CD4-positive, alpha-beta T cell treated with Interleukin-17A for 4 hours (primary cell): ENCODE measurements at regions not wholly inside any gene's neighbourhood (a gene's known extent, or its start where the extent isn't known, plus 50 kb on each side); places are given as distances from the start of the nearest gene placed in this dataset.

ENCODE experiments used
- DNase-seq: peaks from one replicate; pipeline ENCODE4 v3.0.0-alpha.2; 2020; ENCODE audit warnings: mixed read lengths

- DNase-seq, result no peak
Observed at GRCh38 chr11:103673773-103674172, 362.7 kb upstream of the DDI1 start.

- DNase-seq, result no peak
Observed at GRCh38 chr11:103676413-103676812, 360.0 kb upstream of the DDI1 start.

- DNase-seq, result no peak
Observed at GRCh38 chr11:103680826-103681225, 355.6 kb upstream of the DDI1 start.

GRCh38 chr11:103681855-103682254 is 354.6 kb upstream of the DDI1 start:
- DNase-seq, result no peak

- peak; percentile 43 for DNase-seq
Observed at GRCh38 chr11:103682318-103683184, 353.9 kb upstream of the DDI1 start.

GRCh38 chr11:103683576-103683975 is 352.9 kb upstream of the DDI1 start:
- DNase-seq, result no peak

- DNase-seq, result no peak
Observed at GRCh38 chr11:103688924-103689323, 347.5 kb upstream of the DDI1 start.

- no peak for DNase-seq
Observed at GRCh38 chr11:103690356-103690755, 346.1 kb upstream of the DDI1 start.

GRCh38 chr11:103696123-103696522 is 340.3 kb upstream of the DDI1 start:
- DNase-seq, result no peak

GRCh38 chr11:103699216-103699615 is 337.2 kb upstream of the DDI1 start:
- DNase-seq, result no peak

- no peak for DNase-seq
Observed at GRCh38 chr11:103699656-103700055, 336.8 kb upstream of the DDI1 start.

- no peak for DNase-seq
Observed at GRCh38 chr11:103700622-103701021, 335.8 kb upstream of the DDI1 start.

- DNase-seq, result no peak
Observed at GRCh38 chr11:103703437-103703836, 333.0 kb upstream of the DDI1 start.

- no peak for DNase-seq
Observed at GRCh38 chr11:103703954-103704353, 332.5 kb upstream of the DDI1 start.

- DNase-seq, result no peak
Observed at GRCh38 chr11:103705642-103706041, 330.8 kb upstream of the DDI1 start.

GRCh38 chr11:103709371-103709770 is 327.1 kb upstream of the DDI1 start:
- no peak for DNase-seq

- no peak for DNase-seq
Observed at GRCh38 chr11:103714246-103714645, 322.2 kb upstream of the DDI1 start.

GRCh38 chr11:103716363-103716762 is 320.1 kb upstream of the DDI1 start:
- no peak for DNase-seq

GRCh38 chr11:103727262-103727661 is 309.2 kb upstream of the DDI1 start:
- no peak for DNase-seq

GRCh38 chr11:103729617-103730016 is 306.8 kb upstream of the DDI1 start:
- no peak for DNase-seq

GRCh38 chr11:103730131-103730940 is 306.1 kb upstream of the DDI1 start:
- no peak for DNase-seq

- no peak for DNase-seq
Observed at GRCh38 chr11:103731670-103732069, 304.8 kb upstream of the DDI1 start.

- DNase-seq, result no peak
Observed at GRCh38 chr11:103733889-103734288, 302.6 kb upstream of the DDI1 start.

GRCh38 chr11:103735497-103736032 is 300.9 kb upstream of the DDI1 start:
- DNase-seq, result no peak
